GM12872 (cell line): ENCODE measurements at regions not wholly inside any gene's neighbourhood (a gene's known extent, or its start where the extent isn't known, plus 50 kb on each side); places are given as distances from the start of the nearest gene placed in this dataset.

Experiments used
- TF ChIP-seq, protein P1 (sequence below): IDR thresholded peaks from 3 replicates; pipeline ENCODE4 v1.5.1; 2011; ENCODE audit warnings: low read depth, mild to moderate bottlenecking, low read length, moderate library complexity; ENCODE audit not compliant: insufficient read depth

DNA sequence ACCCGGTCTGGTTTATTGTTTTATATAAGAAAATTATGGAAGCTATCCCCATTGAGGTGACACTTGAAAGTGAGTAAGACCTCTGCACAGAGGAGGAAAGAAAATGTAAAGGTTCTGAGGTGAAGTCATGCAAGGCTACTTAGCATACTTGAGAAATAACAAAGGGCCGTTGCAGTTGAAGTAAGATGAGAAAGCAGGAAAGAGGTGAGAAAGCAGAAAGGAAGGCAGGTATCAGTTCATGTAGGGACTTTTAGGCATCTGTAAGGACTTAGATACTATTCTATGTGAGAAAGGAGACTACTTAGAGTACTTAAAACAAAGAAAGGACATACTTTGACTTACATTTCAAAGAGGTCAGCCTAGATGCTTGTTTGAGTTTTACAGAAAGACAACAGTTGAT is 84.7 kb downstream of the CASP12 start:
- TF ChIP-seq, protein P1, sequence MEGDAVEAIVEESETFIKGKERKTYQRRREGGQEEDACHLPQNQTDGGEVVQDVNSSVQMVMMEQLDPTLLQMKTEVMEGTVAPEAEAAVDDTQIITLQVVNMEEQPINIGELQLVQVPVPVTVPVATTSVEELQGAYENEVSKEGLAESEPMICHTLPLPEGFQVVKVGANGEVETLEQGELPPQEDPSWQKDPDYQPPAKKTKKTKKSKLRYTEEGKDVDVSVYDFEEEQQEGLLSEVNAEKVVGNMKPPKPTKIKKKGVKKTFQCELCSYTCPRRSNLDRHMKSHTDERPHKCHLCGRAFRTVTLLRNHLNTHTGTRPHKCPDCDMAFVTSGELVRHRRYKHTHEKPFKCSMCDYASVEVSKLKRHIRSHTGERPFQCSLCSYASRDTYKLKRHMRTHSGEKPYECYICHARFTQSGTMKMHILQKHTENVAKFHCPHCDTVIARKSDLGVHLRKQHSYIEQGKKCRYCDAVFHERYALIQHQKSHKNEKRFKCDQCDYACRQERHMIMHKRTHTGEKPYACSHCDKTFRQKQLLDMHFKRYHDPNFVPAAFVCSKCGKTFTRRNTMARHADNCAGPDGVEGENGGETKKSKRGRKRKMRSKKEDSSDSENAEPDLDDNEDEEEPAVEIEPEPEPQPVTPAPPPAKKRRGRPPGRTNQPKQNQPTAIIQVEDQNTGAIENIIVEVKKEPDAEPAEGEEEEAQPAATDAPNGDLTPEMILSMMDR = no peak

GRCh38 chr11:104812103-104812788 is 86.0 kb downstream of the CASP12 start:
- TF ChIP-seq, protein P1 = no peak

DNA sequence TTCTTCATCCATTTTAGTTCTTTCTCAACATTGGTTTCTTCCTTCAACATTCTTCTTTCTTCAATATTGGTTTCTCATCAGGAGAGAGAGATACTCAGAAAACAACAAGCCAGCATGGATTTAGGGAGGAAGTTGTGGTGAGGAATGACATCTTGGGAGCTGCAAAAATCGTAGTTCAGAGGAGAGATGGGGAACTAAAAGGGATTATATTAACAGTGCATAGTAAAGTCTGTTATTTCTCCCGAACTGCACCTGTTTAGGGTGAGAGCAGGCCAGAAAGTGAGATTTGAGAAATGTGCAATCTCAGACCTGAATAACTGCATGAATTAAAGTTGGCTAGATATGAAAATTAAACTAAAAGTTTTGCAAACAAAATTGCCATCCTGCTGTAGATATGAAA is 94.5 kb downstream of the CASP12 start:
- TF ChIP-seq, protein P1 = no peak

- TF ChIP-seq, protein P1 = no peak
Measured at GRCh38 chr11:104799251-104799650, 99.0 kb downstream of the CASP12 start.

DNA sequence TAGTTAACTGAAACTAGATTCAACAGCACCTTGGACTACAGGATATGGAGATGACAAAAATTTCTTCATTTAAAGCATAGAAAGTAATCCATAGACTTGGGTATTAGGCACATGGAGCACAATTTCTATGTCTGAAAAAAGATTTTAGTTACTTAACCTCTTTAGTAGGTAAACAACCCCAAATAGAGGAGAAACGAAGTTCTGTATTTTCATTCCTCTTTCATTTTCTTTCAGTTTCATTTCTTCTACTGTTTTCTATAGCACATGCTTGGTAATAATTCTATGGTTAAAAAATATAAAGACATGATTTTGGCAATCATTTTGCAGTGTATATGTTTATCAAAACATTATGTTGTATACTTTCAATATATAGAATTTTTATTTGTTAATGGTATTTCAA is 99.5 kb downstream of the CASP12 start:
- TF ChIP-seq, protein P1 = no peak

DNA sequence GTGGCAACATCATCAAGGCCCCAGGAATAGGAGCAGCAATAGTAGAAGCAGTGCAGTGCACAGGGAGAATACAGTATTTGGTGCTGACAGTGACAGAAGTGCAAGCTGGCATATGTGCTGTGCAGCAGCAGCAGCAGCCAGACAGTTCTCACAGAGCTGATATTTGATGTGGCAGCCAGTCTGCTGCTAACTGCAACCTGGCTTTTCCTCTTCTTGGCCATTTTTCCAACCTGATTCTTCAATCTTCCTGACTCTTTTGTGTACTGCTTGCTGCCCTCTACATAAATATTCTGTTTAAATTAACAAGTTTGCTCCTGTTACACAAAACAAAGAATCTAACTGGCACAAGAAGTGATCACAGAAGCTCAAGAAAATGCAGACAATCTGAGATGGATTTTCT is 102.0 kb downstream of the CASP12 start:
- TF ChIP-seq, protein P1 = no peak

- TF ChIP-seq, protein P1 = no peak
Measured at GRCh38 chr11:104795501-104796213, 102.6 kb downstream of the CASP12 start.
